Esophagus squamous epithelium (tissue), 5 donors: ENCODE measurements at regions not wholly inside any gene's neighbourhood (a gene's known extent, or its start where the extent isn't known, plus 50 kb on each side); places are given as distances from the start of the nearest gene placed in this dataset.

Experiments
- DNase-seq: peaks from one replicate; lab custom pipeline; 2025; lab: John Stamatoyannopoulos, UW
- H3K27ac ChIP-seq, 4 donors: fragments of 200-600 bp; sonication (generic); one replicate each; pipeline ENCODE4 v1.5.1; 2016 to 2019; ENCODE audit warnings: mild to moderate bottlenecking in 1 of 4
- H3K27me3 ChIP-seq, 4 donors: fragments of 200-600 bp; sonication (generic); 1 replicate in 3 of 4; 2 replicates in 1 of 4; pipeline versions ENCODE4 v1.5.1 to v1.6.0; 2017 to 2021; ENCODE audit warnings: antibody characterized with exemption in 1 of 4
- H3K36me3 ChIP-seq, 3 donors: fragments of 200-600 bp; sonication (generic); one replicate each; pipeline ENCODE4 v1.5.1; 2016 to 2019
- H3K4me1 ChIP-seq, 3 donors: fragments of 200-600 bp; sonication (generic); one replicate each; pipeline ENCODE4 v1.5.1; 2017 to 2019
- H3K4me3 ChIP-seq, 4 donors: fragments of 200-600 bp; sonication (generic); 1 replicate in 3 of 4; 2 replicates in 1 of 4; pipeline ENCODE4 v1.5.1; 2016 to 2019; ENCODE audit warnings: mild to moderate bottlenecking in 2 of 4, moderate library complexity in 1 of 4
- H3K9me3 ChIP-seq, 3 donors: fragments of 200-600 bp; sonication (generic); one replicate each; pipeline ENCODE4 v1.5.1; 2016 to 2019
- POLR2A ChIP-seq, 4 donors: fragments of 450-650 bp; IDR thresholded peaks; one replicate each; pipeline ENCODE4 v1.6.1; 2017; ENCODE audit warnings: antibody characterized with exemption in 4 of 4, mild to moderate bottlenecking in 4 of 4, moderate library complexity in 3 of 4
- WGBS, 2 donors: methylation state at CpG; one replicate each; pipeline ENCODE4 v1.1.5; 2018; 5-methylcytosine and 5-hydroxymethylcytosine counted together
- intact Hi-C: fragments of 100-400 bp; cut with DNase I; formaldehyde crosslinking; loops from one replicate; pipeline ENCODE4 v1.15.0; 2022
- TF ChIP-seq, protein P1 (sequence below), 6 experiments: fragments of 450-650 bp in 4 of 6; fragments of 200-600 bp in 2 of 6; sonication (generic) in 2 of 6; IDR thresholded peaks; one replicate each; pipeline ENCODE4 v1.5.1; 2016 to 2019; ENCODE audit warnings: antibody characterized with exemption in 6 of 6, mild to moderate bottlenecking in 4 of 6, moderate library complexity in 4 of 6
- donor health status: DM: yes; HTN: yes; CAD: no.

- Histone ChIP-seq H3K9me3 (no peaks in the 10 kb centered on the region), H3K4me3 (no peak overlapping the region), H3K4me1 (no peaks in the 10 kb centered on the region), H3K27ac (no peak overlapping the region), H3K27me3 (peaks cover 0 to 6% (median 0%) of the 10 kb centered on the region in 4 donors), H3K36me3 (no peaks in the 10 kb centered on the region)
- WGBS, 2 donors, result 63 to 73% methylated on average over 7 of the region's 7 CpGs
- intact Hi-C loops, result no loop called here
- TF ChIP-seq, protein P1, sequence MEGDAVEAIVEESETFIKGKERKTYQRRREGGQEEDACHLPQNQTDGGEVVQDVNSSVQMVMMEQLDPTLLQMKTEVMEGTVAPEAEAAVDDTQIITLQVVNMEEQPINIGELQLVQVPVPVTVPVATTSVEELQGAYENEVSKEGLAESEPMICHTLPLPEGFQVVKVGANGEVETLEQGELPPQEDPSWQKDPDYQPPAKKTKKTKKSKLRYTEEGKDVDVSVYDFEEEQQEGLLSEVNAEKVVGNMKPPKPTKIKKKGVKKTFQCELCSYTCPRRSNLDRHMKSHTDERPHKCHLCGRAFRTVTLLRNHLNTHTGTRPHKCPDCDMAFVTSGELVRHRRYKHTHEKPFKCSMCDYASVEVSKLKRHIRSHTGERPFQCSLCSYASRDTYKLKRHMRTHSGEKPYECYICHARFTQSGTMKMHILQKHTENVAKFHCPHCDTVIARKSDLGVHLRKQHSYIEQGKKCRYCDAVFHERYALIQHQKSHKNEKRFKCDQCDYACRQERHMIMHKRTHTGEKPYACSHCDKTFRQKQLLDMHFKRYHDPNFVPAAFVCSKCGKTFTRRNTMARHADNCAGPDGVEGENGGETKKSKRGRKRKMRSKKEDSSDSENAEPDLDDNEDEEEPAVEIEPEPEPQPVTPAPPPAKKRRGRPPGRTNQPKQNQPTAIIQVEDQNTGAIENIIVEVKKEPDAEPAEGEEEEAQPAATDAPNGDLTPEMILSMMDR (IDR thresholded peaks at IDR 0.05), result no peak
- TF ChIP-seq POLR2A (IDR thresholded peaks at IDR 0.05), result no peak
- DNase-seq, result no peak
Measured at GRCh38 chr20:60237981-60238380, 279.8 kb downstream of the CDH26 start.

- no peak overlapping the region for H3K4me3 ChIP-seq
- intact Hi-C loops, result no loop called here
- no peak for DNase-seq
- whole genome bisulfite sequencing, 2 donors, result 65 to 70% methylated on average over 10 to 11 of the region's 11 CpGs
- no peaks in the 10 kb centered on the region for H3K9me3 ChIP-seq
- no peak overlapping the region for H3K27ac ChIP-seq
- H3K36me3 ChIP-seq, result no peaks in the 10 kb centered on the region
- peaks cover 0 to 6% (median 0%) of the 10 kb centered on the region in 4 donors for H3K27me3 ChIP-seq
- no peaks in the 10 kb centered on the region for H3K4me1 ChIP-seq
- TF ChIP-seq, protein P1 (IDR thresholded peaks at IDR 0.05), result no peak
- TF ChIP-seq POLR2A (IDR thresholded peaks at IDR 0.05), result no peak
Measured at GRCh38 chr20:60238992-60239660, 280.9 kb downstream of the CDH26 start.

DNA sequence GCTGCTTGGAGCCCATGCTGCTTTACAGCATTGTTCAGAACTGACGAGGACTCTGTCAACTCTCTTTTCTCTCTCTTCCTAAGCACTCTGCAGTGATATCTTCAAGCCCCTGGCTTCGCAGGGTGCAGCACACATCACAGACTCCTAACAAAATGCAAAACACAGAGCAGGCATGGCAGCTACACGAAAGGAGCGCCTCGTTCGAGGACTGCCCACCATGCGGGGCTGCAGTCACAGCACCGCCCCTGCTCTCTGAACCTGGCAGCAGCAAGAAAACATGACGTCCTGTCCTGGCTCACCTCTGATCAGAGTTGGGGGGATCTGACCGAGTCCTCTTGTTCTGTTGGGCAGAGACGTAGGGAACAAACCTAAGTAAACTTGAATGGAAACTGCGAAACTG is 281.7 kb downstream of the CDH26 start:
- no peak for DNase-seq
- H3K4me3 ChIP-seq, result no peak overlapping the region
- H3K27me3 ChIP-seq, result peaks cover 0 to 6% (median 0%) of the 10 kb centered on the region in 4 donors
- no peaks in the 10 kb centered on the region for H3K9me3 ChIP-seq
- no peaks in the 10 kb centered on the region for H3K4me1 ChIP-seq
- no peak overlapping the region for H3K27ac ChIP-seq
- WGBS, 2 donors, result 45 to 72% methylated on average over 4 to 6 of the region's 12 CpGs
- intact Hi-C loops, result no loop called here
- TF ChIP-seq POLR2A (IDR thresholded peaks at IDR 0.05), result no peak
- TF ChIP-seq, protein P1 (IDR thresholded peaks at IDR 0.05), result no peak
- no peaks in the 10 kb centered on the region for H3K36me3 ChIP-seq

GRCh38 chr20:60240415-60240814 is 282.2 kb downstream of the CDH26 start:
- Histone ChIP-seq H3K27ac (no peak overlapping the region), H3K9me3 (no peaks in the 10 kb centered on the region), H3K4me3 (no peak overlapping the region), H3K36me3 (no peaks in the 10 kb centered on the region), H3K4me1 (no peaks in the 10 kb centered on the region), H3K27me3 (peaks cover 0 to 6% (median 0%) of the 10 kb centered on the region in 4 donors)
- WGBS, 2 donors, result 66 to 91% methylated on average over 4 to 6 of the region's 7 CpGs
- intact Hi-C loops, result no loop called here
- DNase-seq, result no peak
- no peak for TF ChIP-seq POLR2A (IDR thresholded peaks at IDR 0.05)
- TF ChIP-seq, protein P1 (IDR thresholded peaks at IDR 0.05), result no peak

GRCh38 chr20:60240986-60241385 is 282.8 kb downstream of the CDH26 start:
- H3K27me3 ChIP-seq, result peaks cover 0 to 6% (median 0%) of the 10 kb centered on the region in 4 donors
- no peaks in the 10 kb centered on the region for H3K4me1 ChIP-seq
- no peaks in the 10 kb centered on the region for H3K9me3 ChIP-seq
- no peak for DNase-seq
- WGBS, 2 donors, result 62 to 69% methylated on average over 8 of the region's 8 CpGs
- intact Hi-C loops, result no loop called here
- H3K27ac ChIP-seq, result no peak overlapping the region
- TF ChIP-seq, protein P1 (IDR thresholded peaks at IDR 0.05), result no peak
- no peak for TF ChIP-seq POLR2A (IDR thresholded peaks at IDR 0.05)
- H3K4me3 ChIP-seq, result no peak overlapping the region
- no peaks in the 10 kb centered on the region for H3K36me3 ChIP-seq
